GM06990 (cell line): ENCODE measurements at regions not wholly inside any gene's neighbourhood (a gene's known extent, or its start where the extent isn't known, plus 50 kb on each side); places are given as distances from the start of the nearest gene placed in this dataset.
"Not testable (repeated sequence)": the region's sequence is repeated elsewhere in the genome, so short reads cannot be mapped to it uniquely, and the experiment has no call there.

Experiments used
- DNase-seq: peaks from one replicate; pipeline ENCODE4 v3.0.0-alpha.2; 2011; ENCODE audit not compliant: insufficient read length; ENCODE audit errors: extremely low read depth
- H3K27me3 ChIP-seq: replicated peaks from 2 replicates; pipeline ENCODE4 v1.6.0; 2011; ENCODE audit warnings: low read length; ENCODE audit not compliant: control insufficient read depth, insufficient read depth
- H3K36me3 ChIP-seq: 2 replicates; pipeline ENCODE4 v1.5.1; 2011; ENCODE audit warnings: low read length; ENCODE audit not compliant: control insufficient read depth, insufficient read depth
- H3K4me3 ChIP-seq: replicated peaks from 2 replicates; pipeline ENCODE4 v1.5.1; 2011; ENCODE audit warnings: low read depth, mild to moderate bottlenecking, control low read depth, low read length
- CTCF ChIP-seq: IDR thresholded peaks from 2 replicates; pipeline ENCODE4 v1.5.1; 2011; ENCODE audit warnings: low read length, control low read depth, mild to moderate bottlenecking, inconsistent platforms; ENCODE audit not compliant: insufficient read depth, poor library complexity, severe bottlenecking

DNA sequence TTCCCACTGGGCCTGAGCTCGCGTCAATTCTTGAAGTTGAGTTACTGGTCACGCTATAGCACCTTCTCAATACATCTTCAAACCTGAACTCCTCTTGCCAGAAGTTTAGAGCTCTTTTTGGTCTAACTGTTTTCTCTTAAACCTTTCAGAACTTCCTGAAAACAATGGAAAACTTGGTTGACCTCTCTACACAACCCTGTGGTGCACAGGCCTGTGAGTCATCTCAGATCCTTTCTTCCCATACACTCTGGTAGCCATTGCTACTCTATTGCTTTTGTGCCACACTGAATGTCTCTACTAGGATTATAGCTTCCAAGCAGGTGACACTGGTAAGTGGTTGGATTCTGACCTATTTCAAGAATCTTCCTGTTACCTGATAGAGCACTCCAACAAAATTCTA, 321.5 kb upstream of the FSIP2 start:
- TF ChIP-seq CTCF, result no peak
- Histone ChIP-seq H3K36me3 (no peaks in the 10 kb centered on the region), H3K27me3 (no peaks in the 10 kb centered on the region), H3K4me3 (no peak overlapping the region)
- DNase-seq, result no peak

GRCh38 chr2:185417688-185418087, 320.9 kb upstream of the FSIP2 start:
- no peak for DNase-seq
- H3K4me3 ChIP-seq, result no peak overlapping the region
- no peak for TF ChIP-seq CTCF
- H3K27me3 ChIP-seq, result no peaks in the 10 kb centered on the region
- H3K36me3 ChIP-seq, result no peaks in the 10 kb centered on the region

- not testable (repeated sequence) for H3K36me3 ChIP-seq, H3K4me3 ChIP-seq, H3K27me3 ChIP-seq, DNase-seq
Observed at GRCh38 chr2:185424958-185425629, 313.5 kb upstream of the FSIP2 start.

GRCh38 chr2:185428000-185428399, 310.6 kb upstream of the FSIP2 start:
- no peak overlapping the region for H3K4me3 ChIP-seq
- no peaks in the 10 kb centered on the region for H3K36me3 ChIP-seq
- no peaks in the 10 kb centered on the region for H3K27me3 ChIP-seq
- no peak for DNase-seq
- no peak for TF ChIP-seq CTCF

GRCh38 chr2:185433824-185434223, 304.8 kb upstream of the FSIP2 start:
- H3K4me3 ChIP-seq, result no peak overlapping the region
- TF ChIP-seq CTCF, result no peak
- H3K36me3 ChIP-seq, result no peaks in the 10 kb centered on the region
- no peak for DNase-seq
- H3K27me3 ChIP-seq, result no peaks in the 10 kb centered on the region

GRCh38 chr2:185436787-185437372, 301.7 kb upstream of the FSIP2 start:
- no peak for TF ChIP-seq CTCF
- Histone ChIP-seq H3K4me3 (no peak overlapping the region), H3K27me3 (no peaks in the 10 kb centered on the region), H3K36me3 (no peaks in the 10 kb centered on the region)
- DNase-seq, result no peak
